HCT116 (cell line): ENCODE measurements at regions not wholly inside any gene's neighbourhood (a gene's known extent, or its start where the extent isn't known, plus 50 kb on each side); places are given as distances from the start of the nearest gene placed in this dataset.

Source experiments
- CEBPB ChIP-seq: IDR thresholded peaks from 2 replicates; pipeline ENCODE4 v1.6.1; 2012; ENCODE audit warnings: low read depth
- CTCF ChIP-seq, 3 experiments: fragments of 200-600 bp in 1 of 3; sonication (generic) in 1 of 3; IDR thresholded peaks in 2 of 3; conservative IDR thresholded peaks in 1 of 3; 2 replicates each; pipeline ENCODE4 v1.5.1; 2012 to 2017; ENCODE audit warnings: low read depth in 2 of 3, low read length in 2 of 3, antibody characterized with exemption in 1 of 3, borderline replicate concordance in 1 of 3, control low read depth in 1 of 3, mild to moderate bottlenecking in 1 of 3, mixed read lengths in 1 of 3, mixed run types in 1 of 3, moderate library complexity in 1 of 3; ENCODE audit not compliant: insufficient read depth in 1 of 3
- EGR1 ChIP-seq: IDR thresholded peaks from 2 replicates; pipeline ENCODE4 v1.6.1; 2012; ENCODE audit warnings: low read depth
- ELF1 ChIP-seq: IDR thresholded peaks from 2 replicates; pipeline ENCODE4 v1.6.1; 2012; ENCODE audit warnings: low read depth, borderline replicate concordance
- EZH2 ChIP-seq: fragments of 200-600 bp; sonication (generic); IDR thresholded peaks from 2 replicates; pipeline ENCODE4 v1.6.1; 2017; ENCODE audit warnings: antibody characterized with exemption, mixed run types
- EZH2phosphoT487 ChIP-seq: fragments of 200-600 bp; IDR thresholded peaks from 2 replicates; pipeline ENCODE4 v1.6.1; 2018; ENCODE audit warnings: antibody characterized with exemption, borderline replicate concordance
- MAX ChIP-seq: IDR thresholded peaks from 2 replicates; pipeline ENCODE4 v1.6.1; 2012
- POLR2A ChIP-seq: IDR thresholded peaks from 2 replicates; pipeline ENCODE4 v1.7.0; 2011; ENCODE audit warnings: borderline replicate concordance; ENCODE audit not compliant: insufficient read depth, insufficient read length; ENCODE audit errors: extremely low read depth
- POLR2AphosphoS5 ChIP-seq: IDR thresholded peaks from 2 replicates; pipeline ENCODE4 v1.6.1; 2011; ENCODE audit warnings: mild to moderate bottlenecking, low read depth, low read length, moderate library complexity
- RAD21 ChIP-seq: IDR thresholded peaks from 2 replicates; pipeline ENCODE4 v1.6.1; 2012; ENCODE audit warnings: low read depth, mild to moderate bottlenecking
- REST ChIP-seq: IDR thresholded peaks from 2 replicates; pipeline ENCODE4 v1.6.1; 2012; ENCODE audit warnings: low read depth
- SRF ChIP-seq: IDR thresholded peaks from 2 replicates; pipeline ENCODE4 v1.6.1; 2012; ENCODE audit warnings: low read depth
- ZFX ChIP-seq: fragments of 450-650 bp; IDR thresholded peaks from 2 replicates; pipeline ENCODE4 v1.6.1; 2017
- ZNF274 ChIP-seq: fragments of 200-500 bp; sonication (Bioruptor generic); IDR thresholded peaks from 2 replicates; pipeline ENCODE4 v1.6.1; 2014; ENCODE audit warnings: mild to moderate bottlenecking, low read depth, low read length, inconsistent platforms

GRCh38 chr6:166006900-166007301 is 160.8 kb downstream of the TBXT start:
- no peak for TF ChIP-seq CTCF (IDR thresholded peaks at IDR 0.05 in 2 of 3, conservative IDR thresholded peaks at IDR 0.05 in 1 of 3; ENCODE audit: borderline replicate concordance in 1 of 3, insufficient read depth in 1 of 3, low read depth in 2 of 3, low read length in 2 of 3)
- TF ChIP-seq POLR2A = no peak
- TF ChIP-seq SRF = no peak
- TF ChIP-seq POLR2AphosphoS5 = no peak
- TF ChIP-seq ZNF274 = no peak
- no peak for TF ChIP-seq EZH2
- no peak for TF ChIP-seq ELF1
- TF ChIP-seq MAX = no peak
- TF ChIP-seq EZH2phosphoT487 = no peak
- TF ChIP-seq REST = no peak
- no peak for TF ChIP-seq CEBPB
- no peak for TF ChIP-seq EGR1
- no peak for TF ChIP-seq RAD21
- TF ChIP-seq ZFX = no peak
